ENCODE measurements at regions not wholly inside any gene's neighbourhood (a gene's known extent, or its start where the extent isn't known, plus 50 kb on each side); places are given as distances from the start of the nearest gene placed in this dataset.

- DNase-seq = no peak
Measured at GRCh38 chr22:34943830-34944229, 122.1 kb upstream of the ISX start.

DNA sequence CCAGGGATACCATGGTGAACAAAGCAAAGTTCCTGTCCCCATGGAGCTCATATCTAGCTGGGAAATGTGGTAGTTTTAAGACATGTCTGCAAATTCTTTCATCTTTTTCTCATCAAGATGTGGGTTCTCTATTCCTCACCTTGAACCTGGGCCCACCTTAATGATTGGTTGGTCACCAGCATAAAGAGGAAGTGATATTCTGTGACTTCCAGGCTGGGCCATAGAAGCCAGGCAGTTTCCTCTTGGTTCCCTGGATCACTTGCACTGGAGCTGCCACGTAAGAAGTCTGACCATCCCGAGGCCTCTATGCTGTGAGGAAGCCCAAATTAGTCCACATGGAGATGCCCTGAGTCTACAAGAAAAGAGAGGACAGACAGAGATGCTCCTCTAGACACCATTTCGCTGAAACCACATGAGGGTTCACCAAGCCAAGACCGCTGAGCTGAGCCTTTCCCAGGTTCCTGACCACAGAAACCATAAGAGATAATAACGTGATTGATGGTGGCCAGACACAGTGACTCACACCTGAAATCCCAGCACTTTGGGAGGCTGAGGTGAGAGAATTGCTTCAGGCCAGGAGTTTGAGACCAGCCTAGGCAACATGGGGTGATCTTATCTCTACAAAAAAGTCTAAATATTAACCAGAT lies 119.5 kb upstream of the ISX start:
- DNase-seq = no peak

GRCh38 chr22:34950489-34950888 lies 115.5 kb upstream of the ISX start:
- DNase-seq = no peak

DNA sequence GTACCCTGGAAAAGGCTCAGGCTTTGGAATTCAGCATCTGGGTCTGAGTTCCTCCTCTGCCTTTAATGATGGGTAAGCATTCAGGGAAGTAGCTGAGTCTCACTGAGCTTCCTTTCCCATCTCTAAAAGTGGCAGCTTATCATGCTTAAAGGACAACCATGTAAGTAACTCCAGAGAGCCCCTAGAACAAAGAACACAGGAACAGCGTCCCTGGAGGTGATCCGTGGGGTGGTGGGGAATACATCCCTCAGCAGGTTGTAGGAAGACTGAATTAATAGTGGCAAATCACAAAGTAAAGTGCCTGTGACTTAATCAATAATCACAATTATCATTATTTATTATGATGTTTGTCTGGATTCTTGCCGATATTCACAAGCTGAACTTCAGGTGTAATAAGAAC lies 114.7 kb upstream of the ISX start:
- DNase-seq = no peak

DNA sequence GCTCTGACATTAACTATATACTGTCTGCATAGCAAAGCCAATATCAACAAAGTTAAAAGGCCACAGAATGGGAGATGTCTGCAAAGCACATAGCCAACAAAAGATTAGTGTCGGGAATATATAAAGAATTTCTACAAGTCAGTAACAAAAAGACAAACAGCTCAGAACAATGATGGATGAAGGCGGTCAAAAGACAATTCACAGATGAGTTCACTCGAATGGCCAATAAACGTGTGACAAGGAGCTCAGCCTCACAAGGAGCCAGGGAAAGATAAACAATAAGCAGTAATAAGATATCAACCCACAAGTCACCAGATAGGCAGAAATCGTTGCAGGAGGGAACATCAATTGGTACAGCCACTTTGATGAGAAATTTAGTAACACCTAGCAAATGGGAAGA lies 106.0 kb upstream of the ISX start:
- no peak for DNase-seq

GRCh38 chr22:34966980-34967565 lies 98.9 kb upstream of the ISX start:
- DNase-seq = no peak

DNA sequence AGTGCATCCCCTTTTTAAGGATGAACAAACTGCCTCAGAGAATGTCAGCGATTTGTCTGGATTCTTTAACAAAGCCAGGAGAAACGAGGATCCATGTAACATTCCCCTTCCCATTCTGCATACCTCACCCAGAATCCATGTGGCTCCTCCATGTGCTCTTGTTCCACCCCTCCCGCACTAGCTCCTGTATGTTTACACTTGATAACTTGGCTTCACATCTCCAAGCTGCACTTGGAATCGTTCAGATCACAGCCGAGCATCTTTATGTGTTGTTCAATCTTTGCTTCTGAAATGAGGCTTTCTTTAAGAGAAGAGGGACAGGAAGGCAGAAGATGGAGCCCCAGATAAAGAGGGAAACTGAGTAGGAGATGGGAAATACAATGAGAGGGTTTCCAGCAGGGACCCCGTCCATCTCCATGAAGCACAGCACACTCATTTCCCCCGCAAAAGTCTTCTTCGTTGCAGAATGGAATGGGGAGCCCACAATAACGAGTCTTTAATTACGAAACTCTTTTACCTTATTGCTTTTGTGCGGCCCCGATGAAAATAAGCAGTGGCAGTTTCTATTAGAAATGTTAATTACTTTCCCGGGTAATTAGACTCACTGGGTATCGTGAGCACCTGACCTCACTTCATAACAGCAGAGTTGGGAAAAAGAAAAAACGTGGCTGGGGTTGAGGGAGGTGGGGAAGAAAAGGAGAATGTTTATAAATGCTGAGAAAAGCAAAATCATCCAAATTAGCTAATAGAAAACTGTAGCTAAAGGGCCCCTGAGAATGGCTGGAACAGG lies 96.8 kb upstream of the ISX start:
- no peak for DNase-seq

GRCh38 chr22:34971456-34971855 lies 94.5 kb upstream of the ISX start:
- DNase-seq = no peak

GRCh38 chr22:34972191-34972897 lies 93.6 kb upstream of the ISX start:
- no peak for DNase-seq

DNA sequence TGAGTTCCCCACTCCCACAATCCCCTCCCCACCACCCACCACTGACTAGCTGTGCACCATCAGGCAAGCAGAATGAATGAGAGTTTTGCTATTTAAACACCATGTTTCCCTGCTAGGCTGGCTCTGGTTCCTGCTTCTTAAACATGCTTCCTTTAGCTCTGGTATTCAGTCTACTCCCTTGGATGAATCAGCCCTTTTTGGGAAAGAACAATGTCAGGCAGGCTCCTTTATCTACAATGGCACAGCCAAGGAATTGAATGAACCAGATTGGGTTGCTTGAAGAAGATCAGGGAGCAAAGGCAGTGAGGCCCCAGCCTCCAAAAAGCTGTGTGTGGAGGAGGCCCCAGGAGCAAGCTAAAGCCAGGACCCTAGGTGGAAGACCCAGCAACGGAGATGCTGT lies 92.9 kb upstream of the ISX start:
- no peak for DNase-seq

DNA sequence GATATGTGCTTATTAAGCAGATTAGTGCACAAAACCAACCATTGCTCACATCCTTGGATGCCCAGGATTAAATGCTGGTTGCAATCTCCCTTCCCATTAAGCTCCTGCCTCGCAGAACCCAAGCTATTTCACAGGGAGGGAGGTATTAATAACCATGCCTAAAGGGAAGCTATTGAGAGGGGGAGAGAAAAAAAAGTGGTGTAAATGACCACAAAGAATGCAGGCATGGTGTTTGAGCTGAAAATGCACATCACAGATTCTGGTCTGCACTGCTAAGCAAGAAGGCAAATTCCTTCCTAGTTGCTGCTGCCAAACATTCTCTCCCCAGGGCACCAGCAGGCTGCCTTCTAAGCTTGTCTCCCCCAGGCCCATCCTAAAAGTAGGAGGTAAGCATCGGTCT lies 92.0 kb upstream of the ISX start:
- DNase-seq = no peak

GRCh38 chr22:34975721-34976120 lies 90.2 kb upstream of the ISX start:
- no peak for DNase-seq

DNA sequence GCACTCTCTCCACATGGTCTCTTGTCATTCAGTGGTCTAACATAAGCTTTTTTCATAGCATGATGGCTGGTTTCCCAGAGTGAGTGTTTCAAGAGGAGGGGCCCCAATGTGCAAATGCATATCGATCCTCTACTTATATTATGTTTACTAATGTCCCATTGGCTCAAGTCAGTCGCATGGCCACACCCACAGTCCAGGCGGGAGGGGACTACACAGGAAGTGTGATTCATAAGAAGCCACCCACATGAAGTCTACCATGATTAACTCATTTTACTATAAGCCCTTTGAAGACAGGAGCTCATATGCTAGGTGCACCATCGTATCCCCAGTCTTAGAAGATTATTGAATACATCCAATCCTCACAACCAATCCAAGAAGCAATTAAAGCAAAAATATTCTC lies 89.5 kb upstream of the ISX start:
- DNase-seq = no peak

DNA sequence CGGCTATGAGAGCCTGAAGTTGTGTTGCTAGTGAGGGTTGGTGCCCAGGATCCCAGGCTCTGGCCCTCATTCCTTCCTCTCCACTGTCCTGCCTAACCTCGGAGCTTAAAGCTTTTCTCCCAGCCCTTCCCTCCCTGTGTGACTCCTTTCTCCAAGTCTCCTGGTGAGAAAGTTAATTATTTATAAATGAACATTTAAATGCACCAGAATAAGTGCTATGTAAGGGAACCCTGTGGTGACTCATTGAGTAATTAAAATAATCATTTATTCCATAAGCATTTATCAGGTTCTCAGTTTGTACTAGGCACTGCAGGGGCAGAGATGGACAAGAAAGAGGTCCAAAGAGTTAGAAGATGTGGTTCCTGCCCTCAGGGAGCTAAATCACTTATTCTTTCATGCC lies 89.1 kb upstream of the ISX start:
- no peak for DNase-seq

- no peak for DNase-seq
Measured at GRCh38 chr22:34986523-34986922, 79.4 kb upstream of the ISX start.

DNA sequence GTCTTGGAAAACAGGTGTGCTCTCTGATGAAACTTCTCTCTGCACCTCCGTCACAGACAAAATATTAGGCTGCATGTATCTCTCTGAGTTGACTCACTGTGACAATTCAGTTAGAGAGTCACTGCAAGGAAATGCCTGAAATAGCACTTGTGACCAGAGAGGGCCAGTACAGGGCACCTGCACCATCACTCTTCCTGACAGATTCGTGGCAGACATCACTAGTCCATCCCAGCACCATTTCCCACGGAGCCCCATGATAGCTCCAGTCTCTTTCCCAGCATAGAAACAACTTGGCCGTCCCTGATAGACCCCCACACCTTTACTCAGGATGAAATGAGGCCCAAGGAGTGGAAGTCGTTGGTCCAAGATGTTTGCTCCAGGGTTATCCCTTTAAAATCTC lies 73.3 kb upstream of the ISX start:
- DNase-seq = no peak

GRCh38 chr22:34993548-34993947 lies 72.4 kb upstream of the ISX start:
- no peak for DNase-seq

DNA sequence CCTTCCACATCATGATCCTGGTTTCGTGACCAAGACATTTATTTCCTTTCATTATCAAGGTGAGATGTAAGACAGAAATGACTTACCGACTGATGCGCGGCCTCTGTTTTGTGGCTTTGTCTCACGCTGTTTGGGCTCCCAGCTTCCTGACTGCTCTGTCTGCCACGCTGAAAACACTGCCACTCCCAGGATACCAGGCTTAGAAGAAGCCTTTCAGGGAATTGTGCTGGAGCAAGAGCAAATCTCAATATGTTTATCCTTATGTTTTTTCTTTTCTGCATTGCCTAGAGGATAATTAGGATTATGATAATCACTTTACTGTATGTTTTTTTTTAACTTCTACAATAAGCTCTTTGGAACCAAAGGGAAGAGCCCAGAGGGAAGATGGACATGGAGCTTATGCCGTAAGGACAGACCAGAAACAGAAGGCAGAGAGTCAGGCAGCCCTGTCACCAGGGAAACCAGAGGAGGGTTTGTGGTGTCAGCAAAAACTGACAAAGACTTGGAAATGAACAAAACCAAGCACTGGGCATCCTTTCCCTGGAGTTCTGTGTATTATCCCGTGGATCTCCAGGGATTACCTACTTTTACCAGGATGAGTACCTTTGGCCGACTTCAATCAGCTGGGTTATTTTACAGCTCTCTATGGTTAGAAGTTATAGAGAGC lies 68.2 kb upstream of the ISX start:
- no peak for DNase-seq

DNA sequence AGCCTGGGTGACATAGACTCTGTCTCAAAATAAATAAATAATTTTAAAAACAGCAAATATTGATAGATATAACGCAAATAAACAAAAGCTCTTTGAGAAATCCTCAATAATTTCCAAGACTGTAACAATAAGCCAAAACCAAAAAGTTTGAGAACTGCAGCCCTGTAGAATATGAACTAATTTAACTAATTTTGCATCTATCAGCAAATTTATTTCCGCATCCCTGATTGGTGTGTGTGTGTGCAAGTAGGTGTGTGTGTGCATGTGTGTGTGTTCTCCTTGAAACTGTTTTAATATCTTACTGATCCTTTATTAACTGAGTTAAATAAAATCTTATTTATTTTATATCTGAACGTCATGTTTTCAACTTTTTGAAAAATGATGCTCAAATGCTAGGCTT lies 67.0 kb upstream of the ISX start:
- no peak for DNase-seq

GRCh38 chr22:35008213-35008612 lies 57.7 kb upstream of the ISX start:
- DNase-seq = no peak

- no peak for DNase-seq
Measured at GRCh38 chr22:35010543-35010942, 55.4 kb upstream of the ISX start.

GRCh38 chr22:35014812-35015211 lies 51.1 kb upstream of the ISX start:
- no peak for DNase-seq

Measured in activated gamma-delta T cell treated with Interleukin-2 at 50 U/mL for 16 hours (primary cell).